ENCODE measurements at regions not wholly inside any gene's neighbourhood (a gene's known extent, or its start where the extent isn't known, plus 50 kb on each side); places are given as distances from the start of the nearest gene placed in this dataset.
"Not testable (repeated sequence)": the region's sequence is repeated elsewhere in the genome, so short reads cannot be mapped to it uniquely, and the experiment has no call there.

- H3K9me3 ChIP-seq (ENCODE audit: insufficient read depth, low read length) = no peaks in the 10 kb centered on the region
- no peaks in the 10 kb centered on the region for H3K4me1 ChIP-seq (ENCODE audit: insufficient read depth, insufficient read length)
- H3K9ac ChIP-seq (ENCODE audit: insufficient read length, low read depth) = no peak overlapping the region
- H3K4me3 ChIP-seq (ENCODE audit: insufficient read length, low read depth) = no peak overlapping the region
- no peaks in the 10 kb centered on the region for H3K27me3 ChIP-seq (ENCODE audit: insufficient read depth, insufficient read length)
- H3K36me3 ChIP-seq (ENCODE audit: insufficient read depth, insufficient read length, low read length) = no peaks in the 10 kb centered on the region
- no peak for TF ChIP-seq YY1 (IDR thresholded peaks at IDR 0.05; ENCODE audit: insufficient read depth, insufficient read length)
- no peak for TF ChIP-seq SUZ12 (IDR thresholded peaks at IDR 0.05; ENCODE audit: extremely low read depth, insufficient read depth, insufficient read length)
- DNase-seq (ENCODE audit: low read depth, low spot score) = no peak
Measured at GRCh38 chr5:45110399-45110798, 301.7 kb downstream of the MRPS30 start.

- Histone ChIP-seq H3K36me3 (ENCODE audit: insufficient read depth, insufficient read length, low read length) (no peaks in the 10 kb centered on the region), H3K4me3 (ENCODE audit: insufficient read length, low read depth) (no peak overlapping the region), H3K9me3 (ENCODE audit: insufficient read depth, low read length) (peaks cover 8% of the 10 kb centered on the region; the same call in 1 of the 2 replicates), H3K9ac (ENCODE audit: insufficient read length, low read depth) (no peak overlapping the region), H3K27me3 (ENCODE audit: insufficient read depth, insufficient read length) (no peaks in the 10 kb centered on the region), H3K4me1 (ENCODE audit: insufficient read depth, insufficient read length) (no peaks in the 10 kb centered on the region)
- DNase-seq (ENCODE audit: low read depth, low spot score) = no peak
- no peak for TF ChIP-seq ZNF274 (IDR thresholded peaks at IDR 0.05; ENCODE audit: low read depth, low read length)
- TF ChIP-seq SUZ12 (IDR thresholded peaks at IDR 0.05; ENCODE audit: extremely low read depth, insufficient read depth, insufficient read length) = no peak
- no peak for TF ChIP-seq YY1 (IDR thresholded peaks at IDR 0.05; ENCODE audit: insufficient read depth, insufficient read length)
Measured at GRCh38 chr5:45113726-45114125, 305.0 kb downstream of the MRPS30 start.

- no peak overlapping the region for H3K4me3 ChIP-seq (ENCODE audit: insufficient read length, low read depth)
- no peaks in the 10 kb centered on the region for H3K36me3 ChIP-seq (ENCODE audit: insufficient read depth, insufficient read length, low read length)
- no peak for DNase-seq (ENCODE audit: low read depth, low spot score)
- no peak overlapping the region for H3K9ac ChIP-seq (ENCODE audit: insufficient read length, low read depth)
- H3K27me3 ChIP-seq (ENCODE audit: insufficient read depth, insufficient read length) = no peaks in the 10 kb centered on the region
- no peak for TF ChIP-seq ZNF274 (IDR thresholded peaks at IDR 0.05; ENCODE audit: low read depth, low read length)
- TF ChIP-seq YY1 (IDR thresholded peaks at IDR 0.05; ENCODE audit: insufficient read depth, insufficient read length) = no peak
- TF ChIP-seq SUZ12 (IDR thresholded peaks at IDR 0.05; ENCODE audit: extremely low read depth, insufficient read depth, insufficient read length) = no peak
- no peaks in the 10 kb centered on the region for H3K4me1 ChIP-seq (ENCODE audit: insufficient read depth, insufficient read length)
- H3K9me3 ChIP-seq (ENCODE audit: insufficient read depth, low read length) = no peaks in the 10 kb centered on the region
Measured at GRCh38 chr5:45132972-45133371, 324.2 kb downstream of the MRPS30 start.

GRCh38 chr5:45162974-45163373, 354.2 kb downstream of the MRPS30 start:
- no peak for DNase-seq (ENCODE audit: low read depth, low spot score)
- no peaks in the 10 kb centered on the region for H3K9me3 ChIP-seq (ENCODE audit: insufficient read depth, low read length)
- H3K27me3 ChIP-seq (ENCODE audit: insufficient read depth, insufficient read length) = no peaks in the 10 kb centered on the region

GRCh38 chr5:45171563-45171962, 362.8 kb downstream of the MRPS30 start:
- Histone ChIP-seq H3K4me1 (ENCODE audit: insufficient read depth, insufficient read length) (no peaks in the 10 kb centered on the region), H3K27me3 (ENCODE audit: insufficient read depth, insufficient read length) (no peaks in the 10 kb centered on the region), H3K9ac (ENCODE audit: insufficient read length, low read depth) (no peak overlapping the region), H3K4me3 (ENCODE audit: insufficient read length, low read depth) (no peak overlapping the region), H3K36me3 (ENCODE audit: insufficient read depth, insufficient read length, low read length) (no peaks in the 10 kb centered on the region), H3K9me3 (ENCODE audit: insufficient read depth, low read length) (no peaks in the 10 kb centered on the region)
- no peak for DNase-seq (ENCODE audit: low read depth, low spot score)
- TF ChIP-seq ZNF274 (IDR thresholded peaks at IDR 0.05; ENCODE audit: low read depth, low read length) (no peak), YY1 (IDR thresholded peaks at IDR 0.05; ENCODE audit: insufficient read depth, insufficient read length) (no peak), SUZ12 (IDR thresholded peaks at IDR 0.05; ENCODE audit: extremely low read depth, insufficient read depth, insufficient read length) (no peak)

More at GRCh38 chr5:45162974-45163373, 354.2 kb downstream of the MRPS30 start:
- H3K9ac ChIP-seq (ENCODE audit: insufficient read length, low read depth) = no peak overlapping the region
- H3K4me3 ChIP-seq (ENCODE audit: insufficient read length, low read depth) = no peak overlapping the region
- no peak for TF ChIP-seq ZNF274 (IDR thresholded peaks at IDR 0.05; ENCODE audit: low read depth, low read length)
- no peak for TF ChIP-seq YY1 (IDR thresholded peaks at IDR 0.05; ENCODE audit: insufficient read depth, insufficient read length)
- TF ChIP-seq SUZ12 (IDR thresholded peaks at IDR 0.05; ENCODE audit: extremely low read depth, insufficient read depth, insufficient read length) = no peak
- H3K36me3 ChIP-seq (ENCODE audit: insufficient read depth, insufficient read length, low read length) = no peaks in the 10 kb centered on the region
- H3K4me1 ChIP-seq (ENCODE audit: insufficient read depth, insufficient read length) = no peaks in the 10 kb centered on the region

- H3K27me3 ChIP-seq (ENCODE audit: insufficient read depth, insufficient read length); H3K4me1 ChIP-seq (ENCODE audit: insufficient read depth, insufficient read length); H3K4me3 ChIP-seq (ENCODE audit: insufficient read length, low read depth); H3K9me3 ChIP-seq (ENCODE audit: insufficient read depth, low read length); DNase-seq (ENCODE audit: low read depth, low spot score); H3K9ac ChIP-seq (ENCODE audit: insufficient read length, low read depth); H3K36me3 ChIP-seq (ENCODE audit: insufficient read depth, insufficient read length, low read length): not testable (repeated sequence)
Measured at GRCh38 chr5:45172634-45173033, 363.9 kb downstream of the MRPS30 start.

- no peaks in the 10 kb centered on the region for H3K27me3 ChIP-seq (ENCODE audit: insufficient read depth, insufficient read length)
- H3K9ac ChIP-seq (ENCODE audit: insufficient read length, low read depth) = no peak overlapping the region
- no peaks in the 10 kb centered on the region for H3K36me3 ChIP-seq (ENCODE audit: insufficient read depth, insufficient read length, low read length)
- no peaks in the 10 kb centered on the region for H3K9me3 ChIP-seq (ENCODE audit: insufficient read depth, low read length)
- DNase-seq (ENCODE audit: low read depth, low spot score) = no peak
- TF ChIP-seq YY1 (IDR thresholded peaks at IDR 0.05; ENCODE audit: insufficient read depth, insufficient read length) (no peak), ZNF274 (IDR thresholded peaks at IDR 0.05; ENCODE audit: low read depth, low read length) (no peak), SUZ12 (IDR thresholded peaks at IDR 0.05; ENCODE audit: extremely low read depth, insufficient read depth, insufficient read length) (no peak)
- H3K4me1 ChIP-seq (ENCODE audit: insufficient read depth, insufficient read length) = no peaks in the 10 kb centered on the region
- no peak overlapping the region for H3K4me3 ChIP-seq (ENCODE audit: insufficient read length, low read depth)
Measured at GRCh38 chr5:45179686-45180085, 370.9 kb downstream of the MRPS30 start.

GRCh38 chr5:45189042-45189441, 380.3 kb downstream of the MRPS30 start:
- Histone ChIP-seq H3K9me3 (ENCODE audit: insufficient read depth, low read length) (no peaks in the 10 kb centered on the region), H3K4me1 (ENCODE audit: insufficient read depth, insufficient read length) (no peaks in the 10 kb centered on the region), H3K36me3 (ENCODE audit: insufficient read depth, insufficient read length, low read length) (no peaks in the 10 kb centered on the region), H3K4me3 (ENCODE audit: insufficient read length, low read depth) (no peak overlapping the region), H3K9ac (ENCODE audit: insufficient read length, low read depth) (no peak overlapping the region), H3K27me3 (ENCODE audit: insufficient read depth, insufficient read length) (no peaks in the 10 kb centered on the region)
- DNase-seq (ENCODE audit: low read depth, low spot score) = no peak
- TF ChIP-seq ZNF274 (IDR thresholded peaks at IDR 0.05; ENCODE audit: low read depth, low read length) = no peak
- TF ChIP-seq SUZ12 (IDR thresholded peaks at IDR 0.05; ENCODE audit: extremely low read depth, insufficient read depth, insufficient read length) = no peak
- TF ChIP-seq YY1 (IDR thresholded peaks at IDR 0.05; ENCODE audit: insufficient read depth, insufficient read length) = no peak

Measured in NT2/D1 (cell line).